ENCODE measurements at regions not wholly inside any gene's neighbourhood (a gene's known extent, or its start where the extent isn't known, plus 50 kb on each side); places are given as distances from the start of the nearest gene placed in this dataset.
"Not testable (repeated sequence)": the region's sequence is repeated elsewhere in the genome, so short reads cannot be mapped to it uniquely, and the experiment has no call there.

DNA sequence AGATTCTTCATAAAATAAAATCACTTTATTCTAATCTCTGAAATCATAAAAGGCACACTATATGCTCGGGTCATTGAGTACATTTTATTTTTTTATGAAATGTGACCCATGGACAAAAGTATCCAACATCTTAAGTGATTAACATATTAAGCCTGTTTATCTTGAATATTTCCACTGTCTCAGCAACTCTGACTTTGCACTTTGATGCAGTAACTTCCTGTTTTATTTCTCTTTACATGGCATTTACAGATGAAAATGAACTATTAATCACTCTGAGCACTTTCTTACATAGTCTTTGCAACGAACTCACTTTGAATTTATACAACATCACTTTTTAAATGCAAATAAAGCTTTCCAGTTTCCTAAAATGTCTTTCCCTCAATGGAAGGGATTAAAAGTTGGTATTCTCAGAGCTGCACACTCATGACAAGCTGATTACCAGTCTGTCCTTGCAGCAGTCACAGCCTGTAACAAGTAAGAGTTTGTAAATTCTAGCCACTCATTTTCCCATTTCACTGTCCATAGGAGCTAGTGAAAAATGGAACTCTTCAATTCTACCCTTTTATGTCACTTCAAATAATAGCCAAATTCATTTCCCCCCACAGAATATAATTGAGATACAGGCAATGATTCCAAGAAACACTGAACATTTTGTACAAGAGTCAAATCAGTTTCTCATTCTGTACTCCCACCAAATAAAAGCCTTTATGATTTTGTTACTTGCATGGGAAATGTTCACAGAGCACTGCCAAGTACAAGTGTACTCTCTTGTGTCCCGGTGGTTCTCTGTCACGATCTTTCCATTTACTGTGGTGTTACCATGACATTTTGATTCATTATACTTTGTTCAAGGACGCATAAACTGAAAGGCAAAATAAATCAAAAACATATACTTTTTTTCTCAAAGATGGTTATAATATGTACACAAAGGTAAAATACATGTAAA, 1968.9 kb downstream of the PCDH9 start:
- POLR2A ChIA-PET (ENCODE audit: low non-redundant PET): no interaction called here
- DNase-seq (ENCODE audit: low spot score): no peak
- H3K27ac ChIP-seq: no peak overlapping the region
- CTCF ChIA-PET: no interaction called here
- TF ChIP-seq, protein P1, sequence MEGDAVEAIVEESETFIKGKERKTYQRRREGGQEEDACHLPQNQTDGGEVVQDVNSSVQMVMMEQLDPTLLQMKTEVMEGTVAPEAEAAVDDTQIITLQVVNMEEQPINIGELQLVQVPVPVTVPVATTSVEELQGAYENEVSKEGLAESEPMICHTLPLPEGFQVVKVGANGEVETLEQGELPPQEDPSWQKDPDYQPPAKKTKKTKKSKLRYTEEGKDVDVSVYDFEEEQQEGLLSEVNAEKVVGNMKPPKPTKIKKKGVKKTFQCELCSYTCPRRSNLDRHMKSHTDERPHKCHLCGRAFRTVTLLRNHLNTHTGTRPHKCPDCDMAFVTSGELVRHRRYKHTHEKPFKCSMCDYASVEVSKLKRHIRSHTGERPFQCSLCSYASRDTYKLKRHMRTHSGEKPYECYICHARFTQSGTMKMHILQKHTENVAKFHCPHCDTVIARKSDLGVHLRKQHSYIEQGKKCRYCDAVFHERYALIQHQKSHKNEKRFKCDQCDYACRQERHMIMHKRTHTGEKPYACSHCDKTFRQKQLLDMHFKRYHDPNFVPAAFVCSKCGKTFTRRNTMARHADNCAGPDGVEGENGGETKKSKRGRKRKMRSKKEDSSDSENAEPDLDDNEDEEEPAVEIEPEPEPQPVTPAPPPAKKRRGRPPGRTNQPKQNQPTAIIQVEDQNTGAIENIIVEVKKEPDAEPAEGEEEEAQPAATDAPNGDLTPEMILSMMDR (conservative IDR thresholded peaks at IDR 0.05; ENCODE audit: low read depth): no peak

DNA sequence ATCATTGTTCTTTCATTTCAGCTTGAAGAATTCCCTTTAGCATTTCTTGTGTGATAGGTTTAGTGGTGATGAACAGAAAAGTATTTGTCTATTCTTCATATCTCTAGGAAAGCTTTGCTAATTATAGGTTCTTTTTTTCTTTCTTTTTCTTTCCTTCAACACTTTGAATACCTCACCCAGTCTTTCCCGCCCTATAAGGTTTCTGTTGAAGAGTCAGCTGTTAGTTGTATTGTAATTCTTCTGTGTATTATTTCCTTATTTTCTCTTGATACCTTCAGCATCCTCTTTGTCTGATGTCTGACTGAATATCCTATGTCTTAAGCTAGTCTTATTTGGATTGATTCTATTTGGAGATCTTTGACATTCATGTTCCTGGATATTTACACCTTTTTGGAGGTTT, 1989.4 kb downstream of the PCDH9 start:
- TF ChIP-seq, protein P1 (conservative IDR thresholded peaks at IDR 0.05; ENCODE audit: low read depth): no peak
- H3K27ac ChIP-seq: no peak overlapping the region
- ChIA-PET CTCF (no interaction called here), POLR2A (ENCODE audit: low non-redundant PET) (no interaction called here)
- no peak for DNase-seq (ENCODE audit: low spot score)

DNA sequence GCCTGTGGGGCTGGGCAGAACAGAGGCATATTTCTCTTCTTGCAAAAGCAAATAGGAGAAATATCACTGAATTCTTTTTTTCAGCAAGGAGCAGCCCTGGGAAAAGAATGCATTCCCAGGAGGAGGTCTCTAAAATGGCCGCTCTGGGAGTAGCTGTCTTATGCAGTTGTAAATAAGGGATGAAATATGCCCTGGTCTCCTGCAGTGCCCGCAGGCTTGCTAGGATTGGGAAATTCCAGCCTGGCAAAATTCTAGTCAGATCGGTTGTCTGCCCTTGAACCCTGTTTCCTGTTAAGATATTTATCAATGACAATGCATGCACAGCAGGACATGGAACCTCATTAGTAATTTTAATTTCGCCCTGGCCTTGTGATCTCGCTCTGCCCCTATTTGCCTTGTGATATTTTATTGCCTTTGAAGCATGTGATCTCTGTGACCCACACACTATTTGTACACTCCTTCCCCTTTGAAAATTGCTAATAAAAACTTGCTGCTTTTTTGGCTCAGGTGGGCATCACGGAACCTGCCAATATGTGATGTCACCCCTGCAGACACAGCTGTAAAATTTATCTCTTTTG, 1993.2 kb downstream of the PCDH9 start:
- CTCF ChIA-PET: no interaction called here
- H3K27ac ChIP-seq: no peak overlapping the region
- DNase-seq (ENCODE audit: low spot score): no peak
- TF ChIP-seq, protein P1 (conservative IDR thresholded peaks at IDR 0.05; ENCODE audit: low read depth): no peak
- POLR2A ChIA-PET (ENCODE audit: low non-redundant PET): no interaction called here

DNA sequence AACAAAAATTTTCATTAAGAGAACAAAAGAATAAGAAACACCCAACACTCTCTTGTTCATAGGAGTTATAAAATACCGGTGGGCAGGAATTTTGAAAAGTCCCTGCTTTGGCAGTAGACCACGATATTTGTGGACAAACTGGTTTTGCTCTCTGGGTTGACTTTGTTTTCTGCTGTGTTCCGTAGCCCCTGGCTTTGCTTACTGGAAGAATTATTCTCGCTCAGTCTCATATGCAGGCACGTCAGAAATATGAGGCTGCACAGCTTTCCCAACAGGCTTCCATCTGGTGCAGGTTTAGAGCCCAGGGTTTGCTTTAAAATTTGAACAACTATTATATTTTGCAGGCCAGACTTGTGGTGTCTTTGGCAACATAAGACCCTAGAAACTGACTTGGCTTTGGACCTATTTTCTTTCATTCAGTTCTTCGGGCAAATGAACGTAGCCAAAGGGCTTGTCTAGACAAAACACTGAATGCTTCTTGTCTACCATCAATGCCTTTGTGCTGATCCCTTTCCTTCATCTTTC, 2012.6 kb downstream of the PCDH9 start:
- POLR2A ChIA-PET (ENCODE audit: low non-redundant PET): no interaction called here
- TF ChIP-seq, protein P1 (conservative IDR thresholded peaks at IDR 0.05; ENCODE audit: low read depth): no peak

DNA sequence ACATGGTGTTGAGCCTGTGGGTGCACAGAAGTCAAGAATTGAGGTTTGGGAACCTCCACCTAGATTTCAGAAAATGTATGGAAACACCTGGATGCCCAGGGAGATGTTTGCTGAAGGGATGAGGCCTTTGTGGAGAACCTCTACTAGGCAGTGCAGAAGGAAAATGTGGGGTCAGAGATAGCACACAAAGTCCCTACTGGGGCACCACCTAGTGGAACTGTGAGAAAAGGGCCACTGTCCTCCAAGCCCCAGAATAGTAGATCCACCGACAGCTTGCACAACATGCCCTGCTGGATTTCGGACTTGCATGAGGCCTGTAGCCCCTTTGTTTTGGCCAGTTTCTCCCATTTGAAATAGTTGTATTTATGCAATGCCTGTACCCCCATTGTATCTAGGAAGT, 2027.3 kb downstream of the PCDH9 start:
- H3K27ac ChIP-seq; DNase-seq (ENCODE audit: low spot score); POLR2A ChIA-PET (ENCODE audit: low non-redundant PET): not testable (repeated sequence)
- CTCF ChIA-PET: interaction anchor here (0.8 kb wide), 1 partner anchor 22 kb away, joined by 3 read pairs; no protein-coding TSS in a partner anchor

More for the DNA sequence above, 2012.6 kb downstream of the PCDH9 start:
- CTCF ChIA-PET: no interaction called here
- no peak overlapping the region for H3K27ac ChIP-seq
- DNase-seq (ENCODE audit: low spot score): no peak

DNA sequence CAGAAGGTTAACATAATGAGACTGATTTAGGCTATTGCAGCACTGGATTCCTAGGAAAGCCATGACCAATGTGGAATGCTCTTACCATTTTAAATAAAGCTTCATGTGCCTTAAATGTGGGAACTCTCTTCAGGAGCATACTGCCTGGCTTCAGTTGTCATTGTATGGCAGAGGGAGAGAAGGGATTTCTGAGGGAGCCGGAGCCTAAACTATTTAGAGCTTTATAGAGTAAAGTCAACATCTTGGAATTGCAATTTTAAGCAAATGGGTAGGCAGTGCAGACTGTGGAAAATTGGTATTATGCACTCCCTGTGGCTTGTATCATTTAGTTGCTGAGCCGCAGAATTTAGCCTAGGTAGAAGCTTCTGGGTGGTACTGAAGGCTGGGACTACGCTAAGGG, 2041.4 kb downstream of the PCDH9 start:
- TF ChIP-seq, protein P1 (conservative IDR thresholded peaks at IDR 0.05; ENCODE audit: low read depth): no peak
- CTCF ChIA-PET: no interaction called here
- POLR2A ChIA-PET (ENCODE audit: low non-redundant PET): no interaction called here

DNA sequence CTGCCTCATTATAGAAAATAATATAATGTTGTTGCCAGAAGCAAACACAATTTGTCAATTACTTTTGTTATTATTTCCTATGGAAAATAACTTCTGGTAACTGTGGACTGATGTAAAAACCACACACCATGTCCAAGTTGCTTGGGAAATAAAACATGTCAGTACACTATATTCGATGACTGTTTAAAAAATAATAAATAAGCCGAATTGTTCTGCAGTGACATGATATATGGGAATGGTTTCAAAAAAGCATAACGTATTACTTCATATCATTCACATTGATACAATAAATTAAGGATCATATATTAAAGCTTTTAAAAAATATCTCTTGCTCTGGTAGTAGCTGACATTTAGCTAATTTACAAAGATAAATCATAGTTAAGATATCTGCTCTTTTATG, 2062.1 kb downstream of the PCDH9 start:
- TF ChIP-seq, protein P1 (conservative IDR thresholded peaks at IDR 0.05; ENCODE audit: low read depth): no peak
- H3K27ac ChIP-seq: no peak overlapping the region
- ChIA-PET CTCF (interaction anchor here (0.6 to 0.7 kb wide), 2 partner anchors 608 to 1229 kb away, joined by 4 to 6 read pairs; no protein-coding TSS in a partner anchor), POLR2A (ENCODE audit: low non-redundant PET) (no interaction called here)
- no peak for DNase-seq (ENCODE audit: low spot score)

More for the DNA sequence above, 2041.4 kb downstream of the PCDH9 start:
- H3K27ac ChIP-seq: no peak overlapping the region
- DNase-seq (ENCODE audit: low spot score): no peak
